ENCODE measurements at regions not wholly inside any gene's neighbourhood (a gene's known extent, or its start where the extent isn't known, plus 50 kb on each side); places are given as distances from the start of the nearest gene placed in this dataset.

DNA sequence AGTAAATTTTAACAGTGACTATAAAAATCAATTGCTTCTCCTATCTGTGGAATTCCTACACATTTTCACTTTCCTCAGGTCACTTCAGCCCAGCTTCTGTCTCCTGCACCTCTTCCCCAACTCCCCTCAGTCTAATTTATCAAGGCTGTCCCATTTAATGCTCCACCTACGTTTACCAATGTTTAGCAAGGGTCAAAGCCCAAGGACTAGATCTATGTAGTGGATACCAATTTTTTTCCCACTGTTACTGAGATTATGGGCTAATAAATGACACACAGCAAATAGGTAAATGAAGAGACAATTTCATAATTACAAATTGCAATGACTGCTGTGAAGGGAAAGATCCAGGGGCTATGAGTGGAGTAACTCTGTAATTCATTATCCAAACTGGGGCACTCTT lies 211.5 kb upstream of the RPS23 start:
- Histone ChIP-seq H3K4me1 (ENCODE audit: low read length) (peaks cover 23% of the 10 kb centered on the region), H3K36me3 (replicated peaks; ENCODE audit: low read depth, low read length) (no peaks in the 10 kb centered on the region), H3K27ac (ENCODE audit: low read length) (no peak overlapping the region), H3K27me3 (ENCODE audit: low read depth, low read length) (no peaks in the 10 kb centered on the region), H3K9me3 (ENCODE audit: insufficient read depth, low read length) (no peaks in the 10 kb centered on the region), H3K9ac (ENCODE audit: low read length) (no peak overlapping the region), H3K79me2 (ENCODE audit: low read length) (no peaks in the 10 kb centered on the region), H4K20me1 (ENCODE audit: insufficient read depth, low read length) (no peaks in the 10 kb centered on the region), H2AFZ (ENCODE audit: low read depth, low read length) (no peak overlapping the region), H3K4me3 (ENCODE audit: low read length) (no peak overlapping the region), H3K4me2 (ENCODE audit: low read length) (no peak overlapping the region)
- TF ChIP-seq EZH2phosphoT487 (IDR thresholded peaks at IDR 0.05; ENCODE audit: low read depth), result no peak
- TF ChIP-seq, protein P1, sequence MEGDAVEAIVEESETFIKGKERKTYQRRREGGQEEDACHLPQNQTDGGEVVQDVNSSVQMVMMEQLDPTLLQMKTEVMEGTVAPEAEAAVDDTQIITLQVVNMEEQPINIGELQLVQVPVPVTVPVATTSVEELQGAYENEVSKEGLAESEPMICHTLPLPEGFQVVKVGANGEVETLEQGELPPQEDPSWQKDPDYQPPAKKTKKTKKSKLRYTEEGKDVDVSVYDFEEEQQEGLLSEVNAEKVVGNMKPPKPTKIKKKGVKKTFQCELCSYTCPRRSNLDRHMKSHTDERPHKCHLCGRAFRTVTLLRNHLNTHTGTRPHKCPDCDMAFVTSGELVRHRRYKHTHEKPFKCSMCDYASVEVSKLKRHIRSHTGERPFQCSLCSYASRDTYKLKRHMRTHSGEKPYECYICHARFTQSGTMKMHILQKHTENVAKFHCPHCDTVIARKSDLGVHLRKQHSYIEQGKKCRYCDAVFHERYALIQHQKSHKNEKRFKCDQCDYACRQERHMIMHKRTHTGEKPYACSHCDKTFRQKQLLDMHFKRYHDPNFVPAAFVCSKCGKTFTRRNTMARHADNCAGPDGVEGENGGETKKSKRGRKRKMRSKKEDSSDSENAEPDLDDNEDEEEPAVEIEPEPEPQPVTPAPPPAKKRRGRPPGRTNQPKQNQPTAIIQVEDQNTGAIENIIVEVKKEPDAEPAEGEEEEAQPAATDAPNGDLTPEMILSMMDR (IDR thresholded peaks at IDR 0.05; ENCODE audit: low read depth, low read length), result no peak

DNA sequence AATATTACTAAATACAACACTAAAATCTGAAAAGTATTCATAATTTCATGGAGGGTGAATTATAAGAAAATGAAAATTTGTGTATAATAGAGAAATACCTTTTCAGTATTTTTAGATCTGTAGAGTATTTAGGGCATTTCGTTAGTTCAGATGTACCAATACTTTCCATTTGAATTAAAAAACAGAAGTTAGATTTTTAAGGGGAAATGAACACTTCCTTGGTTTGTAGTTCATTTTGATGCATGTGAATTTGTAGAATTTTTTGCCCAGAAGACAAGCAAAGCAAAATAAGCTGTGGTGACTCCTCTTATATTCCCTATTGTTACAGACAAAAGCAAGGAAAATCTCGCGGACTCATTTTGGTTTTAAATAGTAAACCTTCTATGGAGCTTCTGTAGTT lies 209.0 kb upstream of the RPS23 start:
- Histone ChIP-seq H4K20me1 (ENCODE audit: insufficient read depth, low read length) (no peaks in the 10 kb centered on the region), H3K27ac (ENCODE audit: low read length) (no peak overlapping the region; the same call in 1 of the 2 replicates), H3K4me1 (ENCODE audit: low read length) (peaks cover 13% of the 10 kb centered on the region), H3K9ac (ENCODE audit: low read length) (no peak overlapping the region), H3K4me2 (ENCODE audit: low read length) (peak overlapping the region; percentile 28; the same call in 1 of the 2 replicates), H3K36me3 (replicated peaks; ENCODE audit: low read depth, low read length) (no peaks in the 10 kb centered on the region), H3K9me3 (ENCODE audit: insufficient read depth, low read length) (no peaks in the 10 kb centered on the region), H3K27me3 (ENCODE audit: low read depth, low read length) (no peaks in the 10 kb centered on the region), H3K4me3 (ENCODE audit: low read length) (no peak overlapping the region), H2AFZ (ENCODE audit: low read depth, low read length) (0 out of 2 replicates have a peak overlapping the region, but pooled peaks have one; percentile 15), H3K79me2 (ENCODE audit: low read length) (no peaks in the 10 kb centered on the region)
- TF ChIP-seq, protein P1 (IDR thresholded peaks at IDR 0.05; ENCODE audit: low read depth, low read length), result no peak
- TF ChIP-seq EZH2phosphoT487 (IDR thresholded peaks at IDR 0.05; ENCODE audit: low read depth), result no peak

DNA sequence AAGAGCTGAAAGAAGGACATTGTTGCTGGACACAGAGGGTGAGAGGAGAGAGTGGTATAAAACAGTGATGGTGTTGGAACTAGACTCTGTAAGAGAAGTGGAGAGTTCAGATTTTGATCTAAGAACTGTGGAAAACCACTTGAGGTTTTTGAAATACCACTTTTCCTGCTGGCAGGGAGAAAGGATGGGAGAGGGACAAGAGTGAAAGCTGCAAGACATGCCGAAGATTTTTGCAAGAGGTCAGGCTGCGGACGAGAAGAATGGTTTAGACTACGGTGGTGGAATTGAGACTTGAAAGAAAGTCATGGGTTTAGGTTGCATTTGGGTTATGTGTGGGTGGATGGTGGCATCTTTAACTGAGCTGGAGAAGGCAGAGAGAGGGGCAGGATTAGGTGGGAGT lies 202.2 kb upstream of the RPS23 start:
- Histone ChIP-seq H3K9ac (ENCODE audit: low read length) (no peak overlapping the region), H3K9me3 (ENCODE audit: insufficient read depth, low read length) (no peaks in the 10 kb centered on the region), H3K4me2 (ENCODE audit: low read length) (no peak overlapping the region), H3K27ac (ENCODE audit: low read length) (no peak overlapping the region), H3K27me3 (ENCODE audit: low read depth, low read length) (no peaks in the 10 kb centered on the region), H3K36me3 (replicated peaks; ENCODE audit: low read depth, low read length) (no peaks in the 10 kb centered on the region), H3K79me2 (ENCODE audit: low read length) (no peaks in the 10 kb centered on the region), H3K4me3 (ENCODE audit: low read length) (no peak overlapping the region), H4K20me1 (ENCODE audit: insufficient read depth, low read length) (no peaks in the 10 kb centered on the region), H3K4me1 (ENCODE audit: low read length) (no peaks in the 10 kb centered on the region), H2AFZ (ENCODE audit: low read depth, low read length) (no peak overlapping the region)
- TF ChIP-seq EZH2phosphoT487 (IDR thresholded peaks at IDR 0.05; ENCODE audit: low read depth), result no peak
- TF ChIP-seq, protein P1 (IDR thresholded peaks at IDR 0.05; ENCODE audit: low read depth, low read length), result no peak

DNA sequence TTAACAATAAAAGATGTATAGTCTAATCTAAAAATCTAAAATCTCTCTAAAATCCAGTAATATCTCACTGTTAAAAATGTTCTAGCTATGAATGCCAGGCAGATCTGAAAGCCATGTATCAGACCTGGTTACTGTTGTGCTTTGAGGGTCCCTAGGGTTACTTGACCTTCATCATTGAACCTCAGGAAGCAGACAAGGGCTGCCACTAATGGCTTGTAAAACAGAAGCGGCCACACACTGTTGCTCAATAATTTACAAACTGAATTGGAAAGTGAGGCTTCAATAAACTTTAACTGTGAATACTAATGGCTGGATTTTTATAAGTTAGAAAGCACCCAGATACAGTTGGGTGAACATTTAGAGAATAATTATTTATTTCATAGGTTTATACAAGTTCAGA lies 198.0 kb upstream of the RPS23 start:
- TF ChIP-seq, protein P1 (IDR thresholded peaks at IDR 0.05; ENCODE audit: low read depth, low read length), result no peak
- TF ChIP-seq EZH2phosphoT487 (IDR thresholded peaks at IDR 0.05; ENCODE audit: low read depth), result no peak
- H3K27ac ChIP-seq (ENCODE audit: low read length), result no peak overlapping the region
- H3K4me2 ChIP-seq (ENCODE audit: low read length), result no peak overlapping the region
- H3K4me1 ChIP-seq (ENCODE audit: low read length), result no peaks in the 10 kb centered on the region
- no peaks in the 10 kb centered on the region for H4K20me1 ChIP-seq (ENCODE audit: insufficient read depth, low read length)
- no peak overlapping the region for H3K4me3 ChIP-seq (ENCODE audit: low read length)
- no peak overlapping the region for H2AFZ ChIP-seq (ENCODE audit: low read depth, low read length)
- no peaks in the 10 kb centered on the region for H3K36me3 ChIP-seq (replicated peaks; ENCODE audit: low read depth, low read length)
- H3K79me2 ChIP-seq (ENCODE audit: low read length), result no peaks in the 10 kb centered on the region
- H3K9me3 ChIP-seq (ENCODE audit: insufficient read depth, low read length), result no peaks in the 10 kb centered on the region
- H3K27me3 ChIP-seq (ENCODE audit: low read depth, low read length), result no peaks in the 10 kb centered on the region
- no peak overlapping the region for H3K9ac ChIP-seq (ENCODE audit: low read length)
